Stimulated activated CD8-positive, alpha-beta memory T cell treated with anti-CD3 and anti-CD28 coated beads, Interleukin-15, amount 100 ng/mL, for 4 hours (primary cell): ENCODE measurements at regions not wholly inside any gene's neighbourhood (a gene's known extent, or its start where the extent isn't known, plus 50 kb on each side); places are given as distances from the start of the nearest gene placed in this dataset.

Experiments
- DNase-seq, 2 donors: peaks; one replicate each; pipeline ENCODE4 v3.0.0-alpha.2; 2020; ENCODE audit warnings: low read depth in 2 of 2

GRCh38 chr6:54633601-54634000 lies 213.0 kb upstream of the FAM83B start:
- no peak for DNase-seq

DNA sequence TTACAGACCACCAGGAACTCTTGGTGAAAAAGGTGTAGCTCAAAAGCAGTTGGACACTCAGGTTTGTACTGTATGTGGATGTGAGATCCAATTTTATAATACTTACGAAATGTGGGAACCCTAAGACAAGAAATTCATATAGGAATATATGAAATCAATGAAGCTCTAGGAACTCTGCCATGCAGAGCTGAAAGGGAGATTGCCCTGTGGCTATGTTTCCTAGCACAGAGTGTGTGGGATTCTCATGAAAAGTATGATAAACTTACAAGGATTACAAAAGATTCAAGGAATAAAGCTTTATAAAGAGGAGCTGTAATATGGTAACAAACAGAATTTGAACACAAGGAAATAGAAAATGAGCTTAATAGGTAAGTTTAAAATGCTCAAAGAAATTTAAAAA lies 205.7 kb upstream of the FAM83B start:
- DNase-seq: no peak

- no peak for DNase-seq
These were observed 200.3 kb upstream of the FAM83B start for GRCh38 chr6:54646069-54646950.

DNA sequence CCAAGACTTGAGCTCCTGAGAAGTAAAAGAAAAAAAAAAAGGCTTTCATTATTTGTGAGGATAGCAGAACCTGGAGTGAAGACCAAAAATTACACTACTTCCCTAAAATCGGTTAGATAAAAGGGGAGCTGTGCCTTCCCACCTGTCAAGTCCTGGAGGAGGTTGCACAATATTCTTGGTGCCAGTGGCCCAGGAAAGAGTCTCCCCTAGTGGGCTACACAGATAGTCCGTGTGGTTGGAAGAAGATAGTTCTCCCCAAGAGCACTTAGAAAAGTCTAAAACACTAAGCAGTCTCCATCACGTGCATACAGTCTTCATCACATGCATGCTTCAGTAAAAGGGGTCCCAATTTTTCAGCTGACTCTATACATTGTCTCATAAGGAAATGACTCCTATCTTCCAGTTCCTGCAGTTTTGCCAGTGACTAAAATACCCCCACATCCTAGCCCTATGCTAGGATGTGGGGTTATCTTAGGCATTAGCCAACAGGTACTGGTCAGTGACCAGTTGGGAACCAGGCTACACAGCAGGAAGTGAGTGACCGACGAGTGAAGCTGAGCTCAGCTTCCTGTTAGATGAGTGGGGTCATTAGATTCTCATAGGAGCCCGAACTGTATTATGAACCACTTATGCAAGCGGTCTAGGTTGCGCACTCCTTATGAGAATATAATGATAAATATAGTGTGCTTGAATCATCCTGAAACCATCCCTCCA lies 199.5 kb upstream of the FAM83B start:
- DNase-seq: no peak

GRCh38 chr6:54654381-54654780 lies 192.2 kb upstream of the FAM83B start:
- no peak for DNase-seq

DNA sequence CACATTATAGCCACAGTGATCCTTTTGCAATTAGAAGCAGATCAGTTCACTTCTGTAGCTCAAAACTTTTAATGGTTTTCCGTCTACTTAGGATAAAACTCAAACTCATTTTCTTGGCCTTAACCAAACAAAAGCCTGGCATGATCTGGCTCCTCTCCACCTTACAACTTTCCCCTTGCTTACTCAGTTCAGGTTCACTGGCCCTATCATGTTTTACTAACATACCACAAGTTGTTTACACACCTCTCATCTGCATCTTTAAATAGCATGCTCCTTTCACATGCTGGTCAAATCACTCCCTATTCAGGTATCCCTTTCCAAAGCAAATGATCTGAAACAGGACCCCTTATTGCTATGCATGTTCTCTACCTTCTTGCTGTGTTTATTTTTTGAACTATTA lies 191.4 kb upstream of the FAM83B start:
- DNase-seq: no peak

- no peak for DNase-seq
These were observed 181.3 kb upstream of the FAM83B start for GRCh38 chr6:54665278-54665677.

GRCh38 chr6:54680531-54680930 lies 166.0 kb upstream of the FAM83B start:
- no peak for DNase-seq

DNA sequence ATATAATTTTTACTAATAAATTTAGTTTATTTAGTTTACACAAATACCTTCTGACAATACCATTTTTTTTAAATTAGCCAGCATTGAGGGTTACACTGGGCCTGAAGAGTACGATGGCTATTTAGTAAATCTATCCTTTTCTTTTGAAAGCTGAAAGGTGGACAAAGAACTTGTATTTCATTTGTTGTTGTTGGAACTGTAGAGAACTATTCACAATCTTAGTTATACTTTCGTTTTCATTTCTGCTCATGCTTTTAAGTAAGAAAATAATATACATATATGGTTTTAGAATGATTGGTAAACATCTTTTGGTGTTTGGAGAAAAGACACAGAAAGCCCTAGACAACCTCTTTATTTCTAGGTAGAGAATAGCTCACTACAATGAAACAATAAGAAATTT lies 165.3 kb upstream of the FAM83B start:
- DNase-seq: no peak

DNA sequence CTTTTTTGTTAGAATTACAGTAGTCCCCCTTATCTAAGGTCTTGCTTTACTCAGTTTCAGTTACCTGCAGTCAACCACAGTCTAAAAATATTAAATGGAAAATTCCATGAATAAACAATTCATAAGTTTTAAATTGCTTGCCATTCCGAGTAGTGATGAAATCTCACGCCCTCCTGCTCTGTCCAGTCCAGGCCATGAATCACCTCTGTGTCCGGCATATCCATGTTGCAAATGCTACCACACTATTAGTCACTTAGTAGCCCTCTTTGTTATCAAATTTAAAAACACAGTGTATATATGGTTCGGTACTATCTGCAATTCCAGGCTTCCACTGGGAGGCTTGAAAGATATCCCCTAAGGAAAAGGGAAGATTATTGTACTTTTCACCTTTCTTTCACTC lies 164.6 kb upstream of the FAM83B start:
- no peak for DNase-seq

DNA sequence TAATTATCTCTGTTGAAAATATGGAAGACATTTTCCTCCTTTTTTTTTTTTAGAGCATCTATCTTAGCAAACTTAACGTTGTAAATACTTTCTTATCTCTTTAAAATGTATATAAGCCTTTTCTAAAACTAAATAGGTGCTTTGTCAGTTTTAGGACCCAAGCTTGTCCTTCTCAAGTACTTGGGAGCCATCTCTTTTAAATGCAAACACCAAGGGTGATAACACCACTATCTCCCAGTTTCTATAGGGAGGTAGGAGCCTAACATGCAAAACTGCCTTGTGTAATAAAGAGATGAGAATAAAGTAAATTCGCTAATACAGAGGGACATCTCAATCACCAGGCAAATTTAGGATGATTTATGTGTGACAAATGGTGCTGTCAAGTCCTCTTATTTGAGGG lies 157.0 kb upstream of the FAM83B start:
- no peak for DNase-seq

DNA sequence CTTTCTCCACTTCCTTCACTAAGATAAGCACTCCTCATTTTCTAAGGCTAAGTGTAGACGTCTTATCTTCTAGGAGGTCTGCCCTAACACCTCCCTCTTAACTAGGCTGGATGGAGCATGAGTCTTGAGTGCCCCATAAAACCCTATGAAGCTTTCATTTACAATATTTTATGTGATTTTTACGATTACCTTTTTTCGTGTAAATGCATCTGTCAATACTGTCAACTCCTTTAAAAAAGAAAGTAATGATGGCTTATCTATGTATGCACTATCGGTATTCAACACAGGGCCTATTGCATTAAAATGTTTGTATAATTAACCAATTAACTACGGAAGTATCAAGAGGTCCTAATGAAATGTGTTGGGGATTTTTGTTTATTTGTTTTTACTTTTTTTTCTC lies 156.0 kb upstream of the FAM83B start:
- DNase-seq: no peak

GRCh38 chr6:54694928-54695532 lies 151.5 kb upstream of the FAM83B start:
- DNase-seq: no peak

- no peak for DNase-seq
These were observed 150.8 kb upstream of the FAM83B start for GRCh38 chr6:54695815-54696214.

DNA sequence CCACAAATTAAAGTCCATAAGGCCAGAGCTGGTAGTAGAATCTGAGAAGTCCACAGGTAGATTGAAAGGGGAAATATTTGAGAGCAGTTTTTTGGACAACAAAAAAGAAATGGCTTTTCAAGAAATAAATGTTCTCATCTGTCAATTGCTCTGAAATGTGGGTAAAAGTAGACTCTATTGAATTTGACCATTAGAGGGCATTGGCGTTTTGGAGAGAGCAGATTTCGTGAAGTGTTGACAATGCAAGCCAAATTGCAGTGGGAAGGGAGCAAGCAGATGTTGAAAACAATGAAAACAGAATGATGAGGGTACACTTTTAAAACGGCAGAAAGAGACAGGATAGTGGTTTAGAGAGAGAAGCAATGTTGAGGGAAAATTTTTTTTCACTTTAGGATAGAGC lies 149.1 kb upstream of the FAM83B start:
- no peak for DNase-seq

DNA sequence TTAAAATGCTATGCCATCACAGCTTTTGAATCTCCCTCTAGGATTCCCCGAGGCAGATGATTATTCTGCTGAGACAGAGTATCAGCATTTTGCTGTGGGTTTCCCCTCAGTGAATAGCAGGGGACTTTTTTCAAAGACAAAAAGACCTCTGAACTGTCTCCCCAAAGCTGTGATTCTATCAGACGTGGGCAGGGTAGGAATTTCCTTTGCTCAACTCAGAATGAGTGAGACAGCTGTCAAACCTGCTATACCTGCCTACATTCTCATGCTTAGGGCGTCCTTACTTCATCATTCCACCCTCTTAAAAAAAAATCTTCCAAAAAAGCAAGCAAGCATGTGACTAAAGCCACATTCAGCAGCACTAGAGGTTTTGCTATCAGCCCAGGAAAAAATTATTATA lies 147.6 kb upstream of the FAM83B start:
- no peak for DNase-seq

DNA sequence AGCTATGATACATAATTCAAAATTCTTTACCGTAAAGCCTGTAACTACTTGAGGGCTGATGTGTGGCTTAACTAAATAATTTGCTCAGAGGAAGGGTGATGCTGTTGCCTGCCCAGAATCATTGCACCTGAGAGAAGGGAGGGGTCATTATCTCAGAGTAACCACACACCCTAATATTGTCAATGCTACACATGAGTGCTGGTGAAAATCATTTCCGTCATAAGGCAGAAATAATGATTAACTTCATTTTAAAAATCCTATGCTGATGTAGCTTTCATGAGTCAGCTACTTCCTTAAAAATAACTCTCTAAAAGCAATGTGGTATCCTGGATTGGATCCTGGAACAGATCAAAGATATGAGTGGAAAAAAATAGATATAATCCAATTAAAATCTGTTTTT lies 146.4 kb upstream of the FAM83B start:
- DNase-seq: no peak

DNA sequence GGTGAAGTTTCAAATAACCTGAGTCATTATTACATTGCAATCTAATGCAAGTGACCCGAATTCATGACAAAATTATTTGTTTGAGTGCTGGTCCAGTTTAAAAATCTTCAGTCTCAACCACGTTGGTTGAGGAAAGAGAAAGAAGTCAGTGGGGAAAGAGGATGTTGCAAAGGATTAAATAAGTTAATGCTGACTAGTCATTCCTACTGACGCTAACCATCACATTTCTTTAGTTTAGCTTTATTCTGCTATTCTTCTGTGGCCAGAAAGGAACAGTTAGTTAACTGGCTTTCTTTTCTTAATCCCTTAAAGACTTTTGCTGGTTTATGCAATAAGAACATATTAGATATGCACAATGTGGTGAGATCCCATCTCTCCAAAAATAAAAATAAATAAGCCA lies 143.8 kb upstream of the FAM83B start:
- no peak for DNase-seq

DNA sequence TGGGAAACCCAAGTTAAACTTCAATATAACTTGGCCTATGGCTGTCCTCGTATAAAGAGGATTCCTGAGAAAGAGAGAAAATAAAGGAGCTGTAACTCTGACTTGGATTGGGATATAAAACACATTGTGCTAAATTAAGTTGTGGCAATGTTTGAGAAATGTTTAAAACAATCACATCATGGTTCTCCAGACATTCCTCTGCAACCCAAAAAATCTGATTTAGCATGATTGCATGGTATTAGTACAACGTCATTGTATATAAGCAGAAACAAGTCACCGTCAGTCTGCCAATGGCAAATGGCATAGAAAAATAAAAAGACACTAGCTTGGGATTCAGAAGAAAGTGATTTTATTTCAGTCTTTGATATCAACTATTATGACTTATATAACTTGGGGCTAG lies 140.2 kb upstream of the FAM83B start:
- DNase-seq: no peak

- DNase-seq: no peak
These were observed 139.5 kb upstream of the FAM83B start for GRCh38 chr6:54706844-54707605.

DNA sequence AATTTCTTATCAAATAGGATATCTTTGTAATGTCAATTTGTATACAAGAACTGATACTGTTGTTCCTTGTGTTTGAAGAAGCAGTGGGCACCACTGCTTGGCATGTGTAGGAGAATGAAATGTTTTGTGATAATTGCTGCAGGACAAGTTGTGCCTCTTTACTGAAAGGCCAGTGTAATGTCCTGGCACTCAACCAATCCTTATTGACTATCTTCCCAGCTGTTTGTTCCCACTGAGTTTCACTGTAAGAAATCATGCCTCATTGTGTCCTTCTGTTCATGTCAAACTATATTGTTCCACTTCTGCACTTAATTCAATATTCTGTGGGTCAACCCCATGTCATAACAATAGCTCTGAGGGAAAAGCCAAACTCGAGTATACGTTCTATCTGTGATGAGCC lies 136.1 kb upstream of the FAM83B start:
- no peak for DNase-seq

DNA sequence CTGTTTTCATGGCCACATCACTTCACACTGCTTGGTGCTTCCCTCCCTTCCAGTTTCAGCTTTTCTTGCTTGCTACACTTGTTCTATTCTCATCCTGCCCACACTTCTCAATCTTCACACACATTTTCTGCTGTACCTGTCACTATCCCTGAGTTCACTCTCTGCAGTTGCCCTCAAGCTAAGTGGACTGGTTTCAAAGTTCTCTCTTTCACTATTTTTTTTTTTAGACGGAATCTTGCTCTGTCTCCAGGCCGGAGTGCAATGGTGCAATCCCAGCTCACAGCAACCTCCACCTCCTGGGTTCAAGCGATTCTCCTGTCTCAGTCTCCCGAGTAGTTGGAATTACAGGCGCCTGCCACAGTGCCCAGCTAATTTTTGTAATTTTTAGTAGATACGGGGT lies 130.6 kb upstream of the FAM83B start:
- DNase-seq: no peak
